Stimulated activated CD4-positive, alpha-beta T cell treated with anti-CD3 and anti-CD28 coated beads, Interleukin-12 subunit alpha, Interleukin-12 subunit beta, amount 100 ng/mL, for 48 hours (primary cell): ENCODE measurements at regions not wholly inside any gene's neighbourhood (a gene's known extent, or its start where the extent isn't known, plus 50 kb on each side); places are given as distances from the start of the nearest gene placed in this dataset.
"Not testable (repeated sequence)": the region's sequence is repeated elsewhere in the genome, so short reads cannot be mapped to it uniquely, and the experiment has no call there.

ENCODE experiments used
- DNase-seq, 3 donors: peaks; one replicate each; pipeline ENCODE4 v3.0.0-alpha.2; 2020; ENCODE audit warnings: low read depth in 2 of 3, low spot score in 1 of 3

DNA sequence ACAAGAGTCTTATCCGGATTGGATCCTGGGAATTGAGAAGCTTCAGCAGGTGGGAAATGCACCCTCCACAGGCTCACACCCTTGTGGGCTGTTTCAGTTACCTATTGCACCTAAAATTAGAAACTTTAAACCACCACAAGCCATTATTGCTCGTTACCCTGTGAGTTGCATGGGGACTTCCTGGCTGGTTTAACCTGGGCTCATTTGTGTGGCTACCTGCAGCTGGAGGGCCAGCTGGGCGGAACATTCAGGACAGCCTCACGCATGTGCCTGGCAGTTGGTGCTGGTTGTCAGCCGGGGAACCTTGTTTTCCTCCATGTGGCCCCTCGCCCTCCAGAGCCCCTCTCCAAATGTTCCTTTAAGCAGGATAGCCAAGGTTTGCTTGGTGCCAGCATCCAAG is 118.5 kb upstream of the DEFB108B start:
- not testable (repeated sequence) for DNase-seq

DNA sequence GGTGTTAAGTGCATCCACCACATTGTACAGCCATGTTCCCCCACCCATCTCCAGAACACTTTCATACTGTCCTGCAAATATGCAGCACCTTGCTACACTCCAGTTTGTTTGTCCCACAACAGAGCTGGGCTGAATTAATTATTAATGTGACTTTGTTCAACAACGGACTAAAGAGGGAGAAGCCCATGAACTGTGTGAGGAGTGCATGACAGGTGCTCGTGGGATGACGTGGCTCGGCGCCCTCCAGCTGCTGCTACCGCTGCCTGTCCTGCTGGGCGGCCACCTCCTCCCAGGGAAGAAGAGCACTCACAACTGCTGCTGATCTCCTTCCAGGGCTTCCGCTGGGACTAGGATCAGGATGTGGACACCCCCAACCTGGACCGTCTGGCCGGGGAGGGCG is 111.2 kb upstream of the DEFB108B start:
- DNase-seq: not testable (repeated sequence)

DNA sequence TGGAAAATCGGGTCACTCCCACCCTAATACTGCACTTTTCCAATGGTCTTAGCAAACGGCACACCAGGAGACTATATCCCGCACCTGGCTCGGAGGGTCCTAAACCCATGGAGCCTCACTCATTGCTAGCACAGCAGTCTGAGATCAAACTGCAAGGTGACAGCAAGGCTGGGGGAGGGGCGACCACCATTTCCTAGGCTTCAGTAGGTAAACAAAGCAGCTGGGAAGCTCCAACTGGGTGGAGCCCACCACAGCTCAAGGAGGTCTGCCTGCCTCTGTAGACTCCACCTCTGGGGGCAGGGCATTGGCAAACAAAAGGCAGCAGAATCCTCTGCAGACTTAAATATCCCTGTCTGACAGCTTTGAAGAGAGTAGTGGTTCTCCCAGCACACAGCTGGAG is 109.0 kb upstream of the DEFB108B start:
- not testable (repeated sequence) for DNase-seq

DNA sequence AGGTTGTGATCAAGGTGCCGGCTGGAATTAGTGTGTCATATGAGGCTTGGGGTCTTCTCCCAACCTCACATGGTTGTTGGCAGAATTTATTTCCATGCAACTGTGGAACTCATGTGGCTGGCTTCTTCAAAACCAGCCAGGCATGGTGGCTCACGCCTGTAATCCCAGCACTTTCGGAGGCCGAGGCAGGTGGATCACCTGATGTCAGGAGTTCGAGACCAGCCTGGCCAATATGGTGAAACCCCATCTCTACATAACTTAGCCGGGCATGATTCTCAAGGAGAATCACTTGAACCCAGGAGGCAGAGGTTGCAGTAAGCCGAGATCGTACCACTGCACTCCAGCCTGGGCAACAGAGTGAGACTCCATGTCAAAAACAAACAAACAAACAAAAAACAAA is 102.3 kb upstream of the DEFB108B start:
- not testable (repeated sequence) for DNase-seq

DNA sequence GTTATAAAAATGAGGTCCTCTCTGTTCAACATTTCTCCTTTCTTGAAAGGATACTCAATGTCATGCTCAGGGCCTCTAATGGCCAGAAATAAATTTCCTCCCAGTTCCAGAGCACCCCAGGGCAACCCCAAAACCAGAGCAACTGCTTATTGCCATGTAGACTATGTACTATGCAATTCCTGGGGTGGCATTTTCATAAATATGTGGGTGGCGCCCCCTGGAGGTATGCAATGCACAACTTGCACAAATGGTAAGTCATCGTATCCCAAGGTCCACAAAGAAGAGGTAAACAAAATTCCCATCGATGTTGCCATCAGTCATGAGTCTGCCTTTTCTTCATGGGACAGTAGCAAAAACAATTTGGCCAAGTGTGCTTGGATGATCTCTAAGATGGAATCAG is 98.6 kb upstream of the DEFB108B start:
- peak in 2 of 3 donors; percentile 8 to 10 for DNase-seq

DNA sequence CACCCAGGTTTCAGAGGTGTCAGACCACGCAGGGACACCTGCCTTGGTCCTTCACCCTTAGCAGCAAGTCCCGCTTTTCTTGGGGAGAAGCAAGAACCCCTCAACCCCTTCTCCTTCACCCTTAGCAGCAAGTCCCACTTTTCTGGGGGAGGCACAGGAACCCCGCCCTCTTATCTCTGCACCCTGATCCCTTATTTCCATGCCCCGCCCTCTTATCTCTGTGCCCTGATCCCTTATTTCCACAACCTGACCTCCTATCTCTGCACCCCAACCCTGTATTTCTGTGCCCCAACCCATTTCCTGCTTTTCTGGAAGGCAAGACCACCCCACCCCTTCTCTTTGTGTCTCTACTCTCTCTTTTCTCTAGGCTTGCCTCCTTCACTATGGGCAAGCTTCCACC is 94.7 kb upstream of the DEFB108B start:
- DNase-seq: not testable (repeated sequence)

DNA sequence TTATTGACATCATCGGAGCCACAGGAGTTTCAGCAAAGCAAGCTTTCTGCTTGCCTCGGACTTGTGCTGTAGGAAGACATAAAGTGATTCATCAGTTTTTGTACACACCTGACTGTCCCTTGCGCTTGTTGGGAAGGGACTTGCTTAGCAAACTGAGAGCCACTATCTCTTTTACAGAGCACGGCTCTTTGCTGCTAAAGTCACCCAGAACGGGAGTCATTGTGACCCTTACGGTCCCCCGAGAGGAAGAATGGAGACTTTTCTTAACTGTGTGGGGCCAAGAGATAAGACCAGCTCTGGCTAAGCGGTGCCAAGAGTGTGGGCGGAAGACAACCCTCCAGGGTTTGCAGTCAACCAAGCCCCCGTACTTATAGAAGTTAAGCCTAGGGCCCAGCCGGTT is 89.6 kb upstream of the DEFB108B start:
- DNase-seq: not testable (repeated sequence)

DNA sequence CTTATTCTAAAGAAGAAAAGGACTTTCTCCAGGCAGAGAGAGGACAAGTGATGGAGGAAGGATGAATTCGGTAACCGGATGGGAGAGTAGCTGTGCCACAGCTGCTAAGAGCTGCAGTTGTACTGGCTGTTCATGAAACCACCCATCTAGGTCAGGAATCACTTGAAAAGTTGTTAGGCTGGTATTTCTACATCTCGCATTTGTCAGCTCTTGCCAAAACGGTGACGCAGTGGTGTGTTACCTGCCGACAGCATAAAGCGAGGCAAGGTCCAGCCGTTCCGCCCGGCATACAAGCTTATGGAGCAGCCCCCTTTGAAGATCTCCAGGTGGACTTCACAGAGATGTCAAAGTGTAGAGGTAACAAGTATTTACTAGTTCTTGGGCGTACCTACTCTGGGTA is 87.3 kb upstream of the DEFB108B start:
- DNase-seq: not testable (repeated sequence)

DNA sequence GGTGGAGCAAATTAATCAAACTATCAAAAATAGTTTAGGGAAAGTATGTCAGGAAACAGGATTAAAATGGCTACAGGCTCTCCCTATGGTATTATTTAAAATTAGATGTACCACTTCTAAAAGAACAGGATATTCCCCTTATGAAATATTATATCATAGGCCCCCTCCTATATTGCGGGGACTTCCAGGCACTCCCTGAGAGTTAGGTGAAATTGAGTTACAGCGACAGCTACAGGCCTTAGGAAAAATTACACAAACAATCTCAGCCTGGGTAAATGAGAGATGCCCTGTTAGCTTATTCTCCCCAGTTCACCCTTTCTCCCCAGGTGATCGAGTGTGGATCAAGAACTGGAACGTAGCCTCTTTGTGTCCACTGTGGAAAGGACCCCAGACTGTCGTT is 86.7 kb upstream of the DEFB108B start:
- not testable (repeated sequence) for DNase-seq

DNA sequence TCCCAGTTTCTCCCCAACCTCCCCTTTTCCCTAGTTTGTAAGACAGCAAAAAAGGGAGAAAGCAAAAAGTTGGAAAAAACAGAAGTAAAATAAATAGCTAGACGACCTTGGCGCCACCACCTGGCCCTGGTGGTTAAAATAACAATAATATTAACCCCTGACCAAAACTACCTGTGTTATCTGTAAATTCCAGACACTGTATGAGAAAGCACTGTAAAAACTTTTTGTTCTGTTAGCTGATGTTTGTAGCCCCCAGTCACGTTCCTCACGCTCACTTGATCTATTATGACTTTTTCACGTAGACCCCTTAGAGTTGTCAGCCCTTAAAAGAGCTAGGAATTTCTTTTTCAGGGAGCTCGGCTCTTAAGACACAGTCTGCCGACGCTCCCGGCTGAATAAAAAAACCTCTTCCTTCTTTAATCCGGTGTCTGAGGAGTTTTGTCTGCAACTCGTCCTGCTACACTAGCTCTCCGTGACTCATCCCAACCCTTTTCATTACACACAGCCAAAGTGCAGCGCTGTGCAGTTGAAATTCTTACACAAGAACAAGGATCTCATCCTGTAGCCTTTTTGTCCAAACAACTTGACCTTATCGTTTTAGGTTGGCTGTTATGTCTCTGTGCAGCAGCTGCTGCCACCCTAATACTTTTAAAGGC is 83.9 kb upstream of the DEFB108B start:
- not testable (repeated sequence) for DNase-seq

DNA sequence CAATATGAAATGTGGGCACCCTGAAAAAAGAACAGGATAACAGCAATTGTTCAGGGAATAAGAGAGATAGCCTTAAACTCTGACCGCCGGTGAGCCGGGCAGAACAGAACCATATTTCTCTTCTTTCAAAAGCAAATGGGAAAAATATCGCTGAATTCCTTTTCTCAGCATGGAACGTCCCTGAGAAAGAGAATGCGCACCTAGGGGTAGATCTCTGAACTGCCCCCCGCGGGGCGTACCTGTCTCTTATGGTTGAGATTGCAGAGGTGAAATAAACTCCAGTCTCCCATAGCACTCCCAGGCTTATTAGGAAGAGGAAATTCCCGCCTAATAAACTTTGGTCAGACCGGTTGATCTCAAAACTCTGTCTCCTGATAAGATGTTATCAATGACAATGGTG is 82.1 kb upstream of the DEFB108B start:
- DNase-seq: not testable (repeated sequence)

DNA sequence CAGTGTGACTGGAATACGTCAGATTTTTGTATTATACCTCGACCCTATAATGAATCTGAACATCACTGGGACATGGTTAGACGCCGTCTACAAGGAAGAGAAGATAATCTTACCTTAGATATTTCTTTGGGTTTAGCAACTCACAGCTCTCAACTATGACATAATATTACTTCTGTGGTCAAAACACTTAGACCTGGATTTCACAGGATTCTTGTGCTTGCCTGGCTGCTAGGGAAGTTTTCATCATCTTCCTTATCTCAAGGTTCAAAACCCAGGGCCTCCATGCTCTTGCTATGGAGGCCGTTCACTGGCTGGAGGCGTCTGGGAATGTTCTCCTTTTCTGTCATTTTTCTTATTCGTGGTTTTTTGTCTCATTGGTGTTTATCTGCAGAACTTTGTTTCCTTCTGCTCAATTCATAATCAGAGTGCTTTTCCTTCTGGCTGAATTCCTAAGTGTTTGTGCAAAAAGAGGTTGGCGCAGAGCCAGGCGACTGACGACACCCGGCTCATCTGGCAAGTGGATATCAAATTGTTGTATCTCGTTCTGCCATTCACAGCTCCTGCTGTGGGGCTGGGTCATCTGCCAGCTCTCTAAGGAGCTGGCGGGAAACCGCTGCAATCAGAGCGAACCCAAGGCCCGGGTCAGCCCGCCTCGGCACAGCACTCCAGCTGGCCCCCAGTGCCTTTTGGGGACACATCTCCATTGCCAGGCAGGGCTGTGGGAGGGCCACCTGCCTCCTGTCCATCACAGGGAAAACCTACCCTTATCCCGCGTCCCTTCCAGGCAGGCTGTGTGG is 68.1 kb upstream of the DEFB108B start:
- not testable (repeated sequence) for DNase-seq

DNA sequence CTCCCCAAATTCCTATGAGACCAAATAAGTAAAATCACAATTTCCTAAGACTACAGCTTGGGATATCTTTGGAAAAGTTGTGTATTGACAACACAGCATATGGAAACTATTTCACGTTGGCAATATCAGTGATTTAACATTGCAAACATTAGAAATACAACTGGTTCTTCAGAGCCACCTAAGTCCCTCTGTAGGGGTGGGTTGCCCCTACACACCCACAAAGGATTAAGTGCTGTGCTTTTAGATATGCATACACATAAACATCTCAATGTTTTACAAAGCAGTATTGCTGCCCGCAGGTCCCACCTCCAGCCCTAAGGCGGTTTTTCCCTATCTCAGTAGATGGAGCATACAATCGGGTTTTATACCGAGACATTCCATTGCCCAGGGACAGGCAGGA is 66.0 kb upstream of the DEFB108B start:
- DNase-seq: not testable (repeated sequence)

DNA sequence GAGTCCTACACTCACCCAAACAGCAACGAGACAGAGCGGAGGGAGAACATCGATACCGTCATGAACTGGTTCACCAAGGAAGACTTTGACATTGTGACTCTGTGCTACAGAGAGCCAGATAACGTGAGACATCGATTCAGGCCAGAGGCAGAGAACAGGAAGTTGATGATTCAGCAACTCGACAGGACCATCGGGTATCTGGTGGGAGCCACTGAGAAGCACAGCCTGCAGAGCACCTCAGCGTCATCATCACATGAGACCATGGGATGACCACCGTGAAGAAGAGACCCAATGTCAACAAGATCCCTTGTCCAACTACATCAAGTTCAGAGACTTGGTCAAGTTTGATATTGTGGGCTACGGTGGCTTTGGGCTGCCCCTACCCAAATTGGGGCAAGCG is 60.8 kb upstream of the DEFB108B start:
- not testable (repeated sequence) for DNase-seq

DNA sequence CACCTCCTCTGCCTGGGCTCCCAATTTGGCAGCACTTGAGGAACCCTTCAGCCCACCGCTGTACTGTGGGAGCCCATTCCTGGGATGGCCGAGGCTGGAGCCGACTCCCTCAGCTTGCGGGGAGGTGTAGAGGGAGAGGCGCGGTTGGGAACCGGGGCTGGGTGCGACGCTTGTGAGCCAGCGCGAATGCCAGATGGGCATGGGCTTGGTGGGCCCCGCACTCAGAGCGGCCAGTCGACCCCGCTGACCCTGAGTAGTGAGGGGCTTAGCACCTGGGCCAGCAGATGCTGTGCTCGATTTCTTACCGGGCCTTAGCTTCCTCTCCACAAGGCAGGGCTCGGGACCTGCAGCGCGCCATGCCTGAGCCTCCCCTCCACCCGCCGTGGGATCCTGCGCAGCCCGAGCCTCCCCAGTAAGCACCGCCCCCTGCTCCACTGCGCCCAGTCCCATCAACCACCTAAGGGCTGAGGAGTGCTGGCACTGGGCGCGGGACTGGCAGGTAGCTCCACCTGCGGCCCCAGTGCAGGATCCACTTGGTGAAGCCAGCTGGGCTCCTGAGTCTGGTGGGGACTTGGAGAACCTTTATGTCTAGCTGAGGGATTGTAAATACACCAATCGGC is 58.3 kb upstream of the DEFB108B start:
- DNase-seq: no peak

DNA sequence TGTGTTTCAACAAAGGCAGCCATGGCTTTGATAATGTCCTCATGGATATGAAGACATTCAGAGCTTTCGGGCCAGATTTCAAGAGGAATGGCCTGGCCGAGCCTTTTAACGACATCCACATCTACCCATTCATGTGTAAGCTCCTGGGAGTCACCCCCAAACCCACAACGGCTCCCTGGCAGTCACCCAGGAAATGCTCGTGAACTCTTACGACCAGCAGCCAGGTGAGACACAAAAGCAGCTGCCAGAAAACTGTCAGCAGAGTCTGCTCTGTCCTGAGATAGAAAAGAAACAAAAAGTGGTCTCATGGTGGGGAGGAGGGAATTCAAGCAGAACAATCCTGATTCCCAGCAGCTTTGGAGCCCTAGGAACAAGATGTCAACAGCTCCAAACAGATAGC is 52.9 kb upstream of the DEFB108B start:
- not testable (repeated sequence) for DNase-seq

DNA sequence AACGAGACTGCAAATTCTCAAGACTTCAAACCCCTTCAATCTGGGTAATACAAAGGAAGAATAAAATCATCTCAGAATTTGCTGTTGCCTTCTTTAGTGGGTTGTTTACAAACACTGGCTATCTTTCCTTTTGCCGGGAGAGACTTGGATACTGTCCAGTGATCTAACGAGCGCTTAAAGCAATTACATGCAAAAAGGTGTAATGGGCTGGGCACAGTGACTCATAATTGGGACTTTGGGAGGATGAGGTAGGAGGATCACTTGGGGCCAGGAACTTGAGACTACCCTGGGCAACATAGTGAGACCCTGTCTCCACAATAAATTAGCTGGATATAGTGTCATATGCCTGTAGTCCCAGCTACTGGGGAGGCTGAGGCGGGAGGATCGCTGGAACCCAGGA is 52.2 kb upstream of the DEFB108B start:
- DNase-seq: not testable (repeated sequence)

DNA sequence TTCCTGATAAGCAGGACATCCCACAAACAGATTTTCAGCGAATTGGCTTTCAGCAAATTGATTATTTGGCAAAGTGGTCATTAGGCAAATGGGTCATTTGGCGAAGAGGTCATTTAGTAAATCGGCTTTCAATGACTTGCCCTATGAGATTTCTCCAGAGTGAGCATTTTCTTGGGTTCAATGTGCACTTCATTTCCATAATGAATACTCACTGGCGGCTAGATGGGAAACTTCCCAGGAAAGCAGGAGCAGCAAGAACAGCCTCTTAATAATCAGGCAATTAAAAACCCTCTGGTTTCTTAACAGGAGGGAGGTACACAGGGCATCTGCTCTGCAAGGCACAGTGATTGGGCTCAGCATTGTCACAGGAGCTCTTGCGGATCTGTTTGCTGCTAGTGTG is 51.5 kb upstream of the DEFB108B start:
- not testable (repeated sequence) for DNase-seq

DNA sequence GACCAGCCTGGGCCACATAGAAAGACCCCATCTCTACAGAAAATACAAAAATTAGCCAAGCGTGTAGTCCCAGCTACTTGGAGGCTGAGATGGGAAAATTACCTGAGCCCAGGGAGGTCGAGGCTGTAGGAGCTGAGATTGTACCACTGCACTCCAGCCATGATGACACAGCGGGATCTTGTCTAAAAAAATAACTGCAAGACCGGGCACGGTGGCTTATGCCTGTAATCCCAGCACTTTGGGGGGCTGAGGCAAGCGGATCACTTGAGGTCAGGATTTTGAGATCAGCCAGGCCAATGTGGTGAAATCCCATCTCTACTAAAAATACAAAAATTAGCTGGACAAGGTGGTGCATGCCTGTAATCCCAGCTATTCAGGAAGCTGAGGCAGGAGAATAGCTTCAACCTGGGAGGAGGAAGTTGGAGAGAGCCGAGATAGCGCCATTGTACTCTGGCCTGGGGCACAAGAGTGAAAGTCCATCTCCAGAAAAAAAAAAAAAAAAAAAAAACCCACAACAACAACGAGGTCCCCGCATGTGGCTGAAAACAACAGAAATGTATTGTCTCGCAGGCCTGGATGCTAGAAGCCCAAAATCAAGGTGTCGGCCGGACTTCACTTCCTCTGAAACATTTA is 50.7 kb upstream of the DEFB108B start:
- DNase-seq: not testable (repeated sequence)

DNA sequence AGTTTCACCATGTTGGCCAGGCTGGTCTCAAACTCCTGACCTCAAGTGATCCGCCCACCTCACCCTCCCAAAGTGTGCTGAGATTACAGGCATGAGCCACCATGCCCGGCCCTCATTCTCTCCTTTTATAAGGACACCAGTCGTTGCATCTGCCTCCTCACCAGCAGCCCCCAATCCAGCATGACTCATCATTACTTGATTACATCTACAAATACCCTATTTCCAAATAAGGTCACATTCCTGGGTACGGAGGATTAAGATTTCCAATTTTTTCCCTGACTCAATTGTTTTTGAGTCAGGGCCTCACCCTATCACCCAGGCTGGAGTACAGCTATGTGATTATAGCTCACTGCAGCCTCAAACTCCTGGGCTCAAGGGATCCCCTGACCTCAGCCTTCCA is 49.8 kb upstream of the DEFB108B start:
- DNase-seq: not testable (repeated sequence)
